ENCODE measurements at regions not wholly inside any gene's neighbourhood (a gene's known extent, or its start where the extent isn't known, plus 50 kb on each side); places are given as distances from the start of the nearest gene placed in this dataset.
"Not testable (repeated sequence)": the region's sequence is repeated elsewhere in the genome, so short reads cannot be mapped to it uniquely, and the experiment has no call there.

GRCh38 chr4:64718091-64718490 is 308.8 kb upstream of the TECRL start:
- FAIRE-seq = peak; percentile 98

GRCh38 chr4:64715741-64716140 is 306.5 kb upstream of the TECRL start:
- peak; percentile 27 for FAIRE-seq

DNA sequence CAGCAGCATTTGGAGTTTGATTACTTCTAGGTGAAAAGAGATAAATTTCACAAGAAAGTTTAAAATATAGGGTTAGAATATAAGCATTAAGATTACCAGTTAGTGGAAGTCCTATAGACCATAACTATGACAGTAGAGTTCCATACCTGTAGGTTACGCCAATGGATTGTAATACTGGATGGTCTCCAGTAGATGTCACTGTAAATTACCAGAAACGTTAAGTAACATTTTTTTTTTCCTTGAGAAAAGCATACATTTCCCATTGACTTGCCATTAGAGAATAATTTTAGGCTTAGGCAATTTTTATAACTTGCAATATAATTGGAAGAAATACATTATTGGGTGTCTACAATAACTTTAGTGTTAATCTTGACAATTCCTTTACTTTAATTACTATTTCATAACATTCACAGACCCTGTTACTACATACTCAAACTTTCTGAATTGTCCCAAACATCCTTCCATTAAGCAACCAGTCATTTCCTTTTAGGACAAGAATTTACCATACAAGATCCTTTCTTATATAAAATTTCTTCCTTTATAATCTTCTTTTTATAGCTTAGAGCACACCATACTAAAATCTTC is 304.1 kb upstream of the TECRL start:
- FAIRE-seq = peak; percentile 96

- no peak for FAIRE-seq
Measured at GRCh38 chr4:64712590-64712989, 303.3 kb upstream of the TECRL start.

DNA sequence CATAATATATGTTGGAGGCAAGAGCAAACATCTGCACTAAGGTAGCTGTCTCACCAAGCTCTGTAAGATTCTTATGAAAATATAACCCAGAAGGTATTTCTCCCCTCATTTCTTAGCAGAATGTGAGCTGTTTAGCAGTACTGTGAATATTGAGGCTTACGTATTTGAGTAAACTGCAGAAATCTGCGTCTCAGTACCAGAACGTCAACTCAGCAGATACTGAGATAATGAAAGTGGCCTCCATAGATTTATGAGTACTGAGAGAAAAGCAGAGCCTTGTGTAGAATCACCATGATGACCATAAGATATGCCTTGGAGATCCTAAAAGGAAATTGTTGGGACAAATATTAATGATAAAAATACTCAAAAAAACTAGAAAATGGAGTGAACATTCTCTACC is 296.7 kb upstream of the TECRL start:
- FAIRE-seq = no peak

DNA sequence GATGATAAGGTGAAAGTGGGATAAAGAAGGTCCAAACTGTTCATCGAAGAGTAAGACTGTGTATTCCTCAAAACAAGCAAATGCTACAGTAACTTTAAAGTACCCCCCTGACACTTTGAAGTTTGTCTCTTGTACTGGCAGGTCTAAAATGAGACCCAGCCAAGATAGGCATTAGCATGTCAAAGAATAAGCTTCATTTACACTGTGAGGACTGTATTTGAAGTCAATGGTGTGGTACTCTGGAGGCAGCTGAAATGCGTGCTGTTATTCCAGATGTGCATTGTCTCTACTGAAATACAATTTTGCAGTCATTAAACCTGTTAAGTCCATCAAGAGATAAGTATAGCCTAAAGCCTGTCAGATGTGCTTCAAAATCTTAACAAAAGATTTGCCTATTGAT is 288.9 kb upstream of the TECRL start:
- no peak for FAIRE-seq

GRCh38 chr4:64682946-64683345 is 273.7 kb upstream of the TECRL start:
- FAIRE-seq = no peak

DNA sequence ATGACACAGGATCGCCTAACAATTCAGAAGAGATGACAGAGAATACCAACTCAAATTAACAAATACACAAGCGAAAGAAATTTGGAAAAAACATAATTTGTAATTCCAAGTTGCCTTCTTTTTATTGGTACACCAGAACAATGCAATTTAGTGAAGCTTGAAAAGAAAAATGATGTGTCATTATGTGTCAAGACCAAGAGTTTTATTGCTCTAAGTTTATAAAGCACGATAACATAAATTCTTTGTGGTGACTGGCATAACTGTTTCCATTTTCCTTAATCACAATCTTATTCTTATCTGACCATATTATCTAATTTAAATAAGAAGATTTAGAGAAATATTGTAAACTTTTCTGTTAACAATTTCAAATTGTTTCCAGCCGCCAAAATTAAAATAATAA is 273.2 kb upstream of the TECRL start:
- no peak for FAIRE-seq

- not testable (repeated sequence) for FAIRE-seq
Measured at GRCh38 chr4:64673121-64673520, 263.9 kb upstream of the TECRL start.

DNA sequence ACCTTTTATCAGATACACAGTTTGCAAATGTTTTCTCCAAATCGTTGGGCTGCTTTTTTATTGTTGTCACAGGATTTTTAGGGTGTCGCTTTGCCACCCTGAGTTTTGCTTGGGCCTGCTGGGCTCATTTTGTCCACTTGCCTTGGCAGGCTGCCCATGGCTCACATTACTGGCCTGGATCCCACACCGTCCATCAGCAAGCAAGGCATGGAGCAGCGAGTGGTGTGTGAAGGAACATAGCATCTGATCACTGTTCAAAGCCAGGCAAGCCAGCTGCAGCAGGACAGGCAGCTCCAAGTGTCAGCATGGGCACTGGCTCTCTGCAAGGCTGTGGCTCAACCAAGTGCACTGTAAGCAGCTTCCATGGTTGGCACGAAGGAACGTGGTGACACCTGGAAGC is 261.4 kb upstream of the TECRL start:
- no peak for FAIRE-seq

DNA sequence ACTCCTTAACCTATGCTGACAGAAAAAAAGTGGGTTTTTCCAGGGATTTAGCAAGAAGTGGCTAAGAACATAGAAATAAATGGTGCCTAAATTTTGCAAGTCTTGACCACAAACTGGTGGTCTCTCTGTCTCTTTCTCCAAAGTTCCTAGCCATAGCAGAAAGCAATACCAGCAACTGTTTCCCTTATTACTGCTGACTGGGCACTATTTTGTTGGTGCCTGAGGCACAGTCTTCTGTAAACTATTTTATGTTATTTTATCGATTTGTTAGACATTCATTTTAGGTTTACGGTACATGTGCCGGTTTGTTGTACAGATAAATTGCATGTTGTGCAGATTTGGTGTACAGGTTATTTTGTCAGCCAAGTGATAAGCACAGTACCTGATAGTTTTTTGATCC is 234.6 kb upstream of the TECRL start:
- no peak for FAIRE-seq

- FAIRE-seq = no peak
Measured at GRCh38 chr4:64642936-64643335, 233.7 kb upstream of the TECRL start.

- not testable (repeated sequence) for FAIRE-seq
Measured at GRCh38 chr4:64640402-64640801, 231.2 kb upstream of the TECRL start.

GRCh38 chr4:64625438-64625837 is 216.2 kb upstream of the TECRL start:
- no peak for FAIRE-seq

GRCh38 chr4:64617800-64618199 is 208.6 kb upstream of the TECRL start:
- FAIRE-seq = peak; percentile 97

DNA sequence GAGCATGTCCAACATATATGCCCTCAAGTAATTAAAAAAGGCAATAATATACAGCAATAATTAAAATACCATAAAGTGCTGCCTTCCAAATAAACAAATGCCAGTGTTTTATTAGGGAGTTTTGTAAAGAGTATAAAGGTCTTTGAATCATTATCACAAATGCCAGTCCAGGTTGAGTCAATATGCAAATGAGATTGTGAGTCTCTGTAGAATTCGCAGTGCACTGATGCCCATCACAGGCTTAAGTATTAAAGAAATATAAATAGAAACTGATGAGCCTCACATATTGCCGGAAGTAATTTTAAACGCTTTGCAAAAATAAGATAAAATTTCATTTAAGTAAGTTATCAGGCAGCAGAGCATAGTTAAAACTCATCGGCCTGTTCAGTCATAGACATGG is 205.0 kb upstream of the TECRL start:
- FAIRE-seq = no peak

- FAIRE-seq = no peak
Measured at GRCh38 chr4:64613046-64613445, 203.8 kb upstream of the TECRL start.

GRCh38 chr4:64598066-64598465 is 188.8 kb upstream of the TECRL start:
- no peak for FAIRE-seq

DNA sequence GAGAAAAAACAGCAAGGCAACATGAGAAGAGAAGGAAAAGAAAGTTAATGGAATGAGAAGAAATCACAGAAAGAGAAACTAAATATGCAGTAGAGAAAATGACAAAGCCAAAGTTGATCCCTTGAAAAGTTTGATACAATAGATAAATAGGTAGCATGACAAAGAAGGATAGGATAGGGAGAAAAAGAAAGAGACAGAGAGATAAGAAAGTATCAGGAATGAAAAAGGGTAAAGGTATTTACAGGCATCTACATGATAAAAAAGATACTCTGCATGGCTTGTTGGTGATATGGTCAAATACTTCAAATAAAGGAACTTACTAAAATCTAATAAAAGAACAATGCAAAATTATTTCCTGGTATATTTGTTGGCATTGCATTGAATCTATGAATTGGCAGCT is 185.5 kb upstream of the TECRL start:
- no peak for FAIRE-seq

- no peak for FAIRE-seq
Measured at GRCh38 chr4:64588507-64588906, 179.3 kb upstream of the TECRL start.

DNA sequence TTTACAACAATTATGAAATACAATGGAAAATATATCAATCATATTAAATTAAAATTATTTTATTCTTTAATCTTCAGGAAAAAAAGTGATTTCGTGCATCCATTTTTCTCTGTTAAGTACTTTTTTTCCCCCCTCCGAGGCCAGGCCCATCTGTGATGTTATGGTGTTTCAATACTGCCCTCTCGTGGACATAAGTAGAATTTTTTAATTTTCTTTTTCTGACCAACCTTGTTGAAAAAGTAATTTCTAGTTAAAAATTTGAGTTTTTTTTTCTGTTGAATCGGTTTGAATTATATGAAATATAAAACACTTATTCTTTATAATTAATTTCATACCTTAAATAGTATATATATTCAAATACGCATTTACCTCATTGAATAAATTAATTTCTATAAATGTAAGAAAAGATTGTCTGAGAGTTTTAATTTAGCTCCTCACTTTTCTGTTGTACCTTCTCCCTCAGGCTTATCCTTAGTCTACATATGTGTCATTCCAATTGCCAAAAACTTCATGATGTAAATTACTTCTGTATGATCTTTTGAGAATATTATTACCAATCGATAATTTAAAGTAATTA is 175.8 kb upstream of the TECRL start:
- FAIRE-seq = peak; percentile 99

DNA sequence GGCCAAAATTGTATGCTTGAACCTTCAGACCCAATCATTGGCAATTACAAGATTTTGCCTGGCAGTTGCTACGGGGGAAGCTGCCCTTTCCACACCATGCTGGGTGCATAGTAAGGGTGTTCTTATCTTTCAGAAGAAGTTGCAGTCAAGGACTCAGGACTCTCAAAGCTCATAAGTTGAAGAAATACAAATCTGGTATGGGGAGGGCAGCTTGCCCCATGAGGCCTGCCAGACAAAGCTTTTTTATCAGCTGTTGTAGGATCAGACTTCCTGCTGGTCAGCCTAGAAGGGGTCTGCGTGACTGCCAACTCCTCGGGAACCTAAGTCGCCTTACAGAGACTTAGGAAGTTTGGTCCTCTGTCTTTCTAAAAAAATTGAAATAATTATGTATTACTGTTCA is 174.9 kb upstream of the TECRL start:
- no peak for FAIRE-seq

DNA sequence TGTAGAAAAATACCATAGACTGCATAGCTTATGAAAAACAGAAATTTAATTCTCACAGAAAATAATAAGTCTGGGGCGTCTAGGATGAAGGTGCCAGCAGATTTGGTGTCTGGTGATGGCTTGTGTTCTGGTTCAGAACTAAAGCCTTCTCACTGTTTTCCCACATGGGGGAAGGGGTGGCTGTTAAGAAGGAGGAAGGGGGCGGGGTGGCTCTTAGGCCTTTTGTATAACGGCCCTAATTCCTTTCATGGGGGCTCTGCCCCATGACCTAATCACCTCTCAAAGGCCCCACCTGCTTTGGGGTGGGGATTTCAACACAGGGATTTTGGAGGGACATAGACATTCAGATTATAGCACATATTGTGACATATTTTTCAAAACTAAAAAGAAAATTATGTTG is 173.2 kb upstream of the TECRL start:
- no peak for FAIRE-seq

- FAIRE-seq = no peak
Measured at GRCh38 chr4:64581422-64581821, 172.2 kb upstream of the TECRL start.

GRCh38 chr4:64564126-64564525 is 154.9 kb upstream of the TECRL start:
- FAIRE-seq = no peak
